Activated naive CD8-positive, alpha-beta T cell treated with anti-CD3 and anti-CD28 coated beads for 36 hours (primary cell): ENCODE measurements at regions not wholly inside any gene's neighbourhood (a gene's known extent, or its start where the extent isn't known, plus 50 kb on each side); places are given as distances from the start of the nearest gene placed in this dataset.

Experiments
- DNase-seq: peaks from one replicate; pipeline ENCODE4 v3.0.0; 2021
- H3K27ac Mint-ChIP-seq: one replicate; pipeline ENCODE4 v1.8.0; 2022; ENCODE audit warnings: mild to moderate bottlenecking, moderate library complexity, mixed read lengths
- H3K27me3 Mint-ChIP-seq: one replicate; pipeline ENCODE4 v1.8.0; 2022; ENCODE audit warnings: mild to moderate bottlenecking, mixed read lengths
- H3K36me3 Mint-ChIP-seq: one replicate; pipeline ENCODE4 v1.8.0; 2021; ENCODE audit warnings: mild to moderate bottlenecking, mixed read lengths
- H3K4me1 Mint-ChIP-seq: one replicate; pipeline ENCODE4 v1.8.0; 2021; ENCODE audit warnings: mixed read lengths
- H3K4me3 Mint-ChIP-seq: one replicate; pipeline ENCODE4 v1.8.0; 2022; ENCODE audit warnings: mild to moderate bottlenecking, moderate library complexity, mixed read lengths
- H3K9me3 Mint-ChIP-seq: one replicate; pipeline ENCODE4 v1.8.0; 2022; ENCODE audit warnings: mixed read lengths

GRCh38 chr10:128594688-128595087 is 468.5 kb upstream of the MKI67 start:
- H3K36me3 Mint-ChIP-seq = no peaks in the 10 kb centered on the region
- no peak for DNase-seq
- H3K27me3 Mint-ChIP-seq = no peaks in the 10 kb centered on the region
- H3K4me3 Mint-ChIP-seq = no peak overlapping the region
- no peak overlapping the region for H3K27ac Mint-ChIP-seq
- H3K9me3 Mint-ChIP-seq = no peaks in the 10 kb centered on the region
- no peaks in the 10 kb centered on the region for H3K4me1 Mint-ChIP-seq

- H3K4me1 Mint-ChIP-seq = no peaks in the 10 kb centered on the region
- H3K36me3 Mint-ChIP-seq = no peaks in the 10 kb centered on the region
- DNase-seq = no peak
- H3K4me3 Mint-ChIP-seq = no peak overlapping the region
- H3K9me3 Mint-ChIP-seq = no peaks in the 10 kb centered on the region
- H3K27ac Mint-ChIP-seq = no peak overlapping the region
- peaks cover 2% of the 10 kb centered on the region for H3K27me3 Mint-ChIP-seq
Observed at GRCh38 chr10:128596906-128597305, 470.7 kb upstream of the MKI67 start.

- no peaks in the 10 kb centered on the region for H3K9me3 Mint-ChIP-seq
- H3K36me3 Mint-ChIP-seq = no peaks in the 10 kb centered on the region
- DNase-seq = no peak
- H3K4me3 Mint-ChIP-seq = no peak overlapping the region
- H3K27me3 Mint-ChIP-seq = peaks cover 5% of the 10 kb centered on the region
- H3K27ac Mint-ChIP-seq = no peak overlapping the region
- H3K4me1 Mint-ChIP-seq = no peaks in the 10 kb centered on the region
Observed at GRCh38 chr10:128599030-128599429, 472.8 kb upstream of the MKI67 start.

- Mint-ChIP-seq H3K4me3 (no peak overlapping the region), H3K27ac (no peak overlapping the region), H3K27me3 (peaks cover 5% of the 10 kb centered on the region), H3K36me3 (no peaks in the 10 kb centered on the region), H3K9me3 (no peaks in the 10 kb centered on the region), H3K4me1 (no peaks in the 10 kb centered on the region)
- DNase-seq = no peak
Observed at GRCh38 chr10:128599538-128599937, 473.3 kb upstream of the MKI67 start.

GRCh38 chr10:128602183-128602582 is 476.0 kb upstream of the MKI67 start:
- no peak overlapping the region for H3K27ac Mint-ChIP-seq
- no peaks in the 10 kb centered on the region for H3K4me1 Mint-ChIP-seq
- H3K27me3 Mint-ChIP-seq = peaks cover 5% of the 10 kb centered on the region
- no peak overlapping the region for H3K4me3 Mint-ChIP-seq
- DNase-seq = no peak
- H3K36me3 Mint-ChIP-seq = no peaks in the 10 kb centered on the region
- H3K9me3 Mint-ChIP-seq = no peaks in the 10 kb centered on the region

GRCh38 chr10:128604025-128604424 is 477.8 kb upstream of the MKI67 start:
- Mint-ChIP-seq H3K27me3 (peaks cover 5% of the 10 kb centered on the region), H3K4me3 (no peak overlapping the region), H3K27ac (no peak overlapping the region), H3K4me1 (no peaks in the 10 kb centered on the region), H3K9me3 (no peaks in the 10 kb centered on the region), H3K36me3 (no peaks in the 10 kb centered on the region)
- DNase-seq = no peak

- DNase-seq = no peak
- Mint-ChIP-seq H3K4me1 (no peaks in the 10 kb centered on the region), H3K9me3 (no peaks in the 10 kb centered on the region), H3K27ac (no peak overlapping the region), H3K36me3 (no peaks in the 10 kb centered on the region), H3K27me3 (peaks cover 5% of the 10 kb centered on the region), H3K4me3 (no peak overlapping the region)
Observed at GRCh38 chr10:128605180-128605579, 479.0 kb upstream of the MKI67 start.

- Mint-ChIP-seq H3K4me3 (no peak overlapping the region), H3K9me3 (no peaks in the 10 kb centered on the region), H3K27ac (no peak overlapping the region), H3K4me1 (no peaks in the 10 kb centered on the region), H3K27me3 (peaks cover 5% of the 10 kb centered on the region), H3K36me3 (no peaks in the 10 kb centered on the region)
- no peak for DNase-seq
Observed at GRCh38 chr10:128606055-128606454, 479.8 kb upstream of the MKI67 start.

- Mint-ChIP-seq H3K9me3 (no peaks in the 10 kb centered on the region), H3K36me3 (no peaks in the 10 kb centered on the region), H3K4me1 (no peaks in the 10 kb centered on the region), H3K4me3 (no peak overlapping the region), H3K27me3 (no peaks in the 10 kb centered on the region), H3K27ac (no peak overlapping the region)
- DNase-seq = no peak
Observed at GRCh38 chr10:128608791-128609190, 482.6 kb upstream of the MKI67 start.

GRCh38 chr10:128609460-128609859 is 483.2 kb upstream of the MKI67 start:
- no peak overlapping the region for H3K4me3 Mint-ChIP-seq
- H3K4me1 Mint-ChIP-seq = no peaks in the 10 kb centered on the region
- no peak overlapping the region for H3K27ac Mint-ChIP-seq
- H3K27me3 Mint-ChIP-seq = no peaks in the 10 kb centered on the region
- no peak for DNase-seq
- H3K36me3 Mint-ChIP-seq = no peaks in the 10 kb centered on the region
- H3K9me3 Mint-ChIP-seq = no peaks in the 10 kb centered on the region

GRCh38 chr10:128610113-128610512 is 483.9 kb upstream of the MKI67 start:
- H3K27me3 Mint-ChIP-seq = no peaks in the 10 kb centered on the region
- H3K27ac Mint-ChIP-seq = no peak overlapping the region
- no peaks in the 10 kb centered on the region for H3K4me1 Mint-ChIP-seq
- H3K4me3 Mint-ChIP-seq = no peak overlapping the region
- no peaks in the 10 kb centered on the region for H3K36me3 Mint-ChIP-seq
- no peak for DNase-seq
- no peaks in the 10 kb centered on the region for H3K9me3 Mint-ChIP-seq

GRCh38 chr10:128612195-128612594 is 486.0 kb upstream of the MKI67 start:
- Mint-ChIP-seq H3K27ac (no peak overlapping the region), H3K9me3 (peaks cover 1% of the 10 kb centered on the region), H3K27me3 (no peaks in the 10 kb centered on the region), H3K36me3 (no peaks in the 10 kb centered on the region), H3K4me3 (no peak overlapping the region), H3K4me1 (no peaks in the 10 kb centered on the region)
- no peak for DNase-seq

GRCh38 chr10:128612631-128613030 is 486.4 kb upstream of the MKI67 start:
- DNase-seq = no peak
- no peak overlapping the region for H3K4me3 Mint-ChIP-seq
- peaks cover 1% of the 10 kb centered on the region for H3K9me3 Mint-ChIP-seq
- H3K27me3 Mint-ChIP-seq = no peaks in the 10 kb centered on the region
- H3K4me1 Mint-ChIP-seq = no peaks in the 10 kb centered on the region
- no peaks in the 10 kb centered on the region for H3K36me3 Mint-ChIP-seq
- H3K27ac Mint-ChIP-seq = no peak overlapping the region

- Mint-ChIP-seq H3K36me3 (no peaks in the 10 kb centered on the region), H3K27ac (no peak overlapping the region)
- DNase-seq = no peak
Observed at GRCh38 chr10:128614016-128614605, 487.9 kb upstream of the MKI67 start.

GRCh38 chr10:128614802-128615553 is 488.8 kb upstream of the MKI67 start:
- no peak overlapping the region for H3K4me3 Mint-ChIP-seq
- peaks cover 1% of the 10 kb centered on the region for H3K9me3 Mint-ChIP-seq
- no peaks in the 10 kb centered on the region for H3K4me1 Mint-ChIP-seq
- H3K27ac Mint-ChIP-seq = no peak overlapping the region
- DNase-seq = no peak
- H3K27me3 Mint-ChIP-seq = no peaks in the 10 kb centered on the region
- H3K36me3 Mint-ChIP-seq = no peaks in the 10 kb centered on the region

More at GRCh38 chr10:128614016-128614605, 487.9 kb upstream of the MKI67 start:
- Mint-ChIP-seq H3K27me3 (no peaks in the 10 kb centered on the region), H3K9me3 (peaks cover 1% of the 10 kb centered on the region), H3K4me1 (no peaks in the 10 kb centered on the region), H3K4me3 (no peak overlapping the region)

GRCh38 chr10:128617532-128617931 is 491.3 kb upstream of the MKI67 start:
- H3K27ac Mint-ChIP-seq = no peak overlapping the region
- no peaks in the 10 kb centered on the region for H3K27me3 Mint-ChIP-seq
- no peaks in the 10 kb centered on the region for H3K36me3 Mint-ChIP-seq
- DNase-seq = no peak
- no peaks in the 10 kb centered on the region for H3K4me1 Mint-ChIP-seq
- peaks cover 1% of the 10 kb centered on the region for H3K9me3 Mint-ChIP-seq
- no peak overlapping the region for H3K4me3 Mint-ChIP-seq
